Heart right ventricle (tissue), 16 donors: ENCODE measurements at regions not wholly inside any gene's neighbourhood (a gene's known extent, or its start where the extent isn't known, plus 50 kb on each side); places are given as distances from the start of the nearest gene placed in this dataset.

Experiments used
- ATAC-seq, 8 donors: fragments of 200-7000 bp; cut with Tn5 transposase; one replicate each; pipeline ENCODE4 v1.9.1; 2020; ENCODE audit warnings: mild to moderate bottlenecking in 8 of 8, moderate library complexity in 8 of 8, moderate number of reproducible peaks in 1 of 8
- DNase-seq, 2 donors: peaks; one replicate each; pipeline ENCODE4 v3.0.0-alpha.2; 2020
- H3K27ac ChIP-seq, 10 donors: fragments of 200-600 bp; sonication (generic) in 2 of 10; one replicate each; pipeline versions ENCODE4 v1.5.0 to v1.8.0; 2020 to 2022; ENCODE audit warnings: mild to moderate bottlenecking in 3 of 10
- H3K27me3 ChIP-seq, 7 donors: fragments of 200-600 bp; one replicate each; pipeline ENCODE4 v1.8.0; 2021 to 2022; ENCODE audit warnings: mild to moderate bottlenecking in 2 of 7
- H3K36me3 ChIP-seq, 9 donors: fragments of 200-600 bp; sonication (generic) in 1 of 9; one replicate each; pipeline versions ENCODE4 v1.5.0 to v1.8.0; 2020 to 2022; ENCODE audit warnings: mild to moderate bottlenecking in 2 of 9
- H3K4me1 ChIP-seq, 9 donors: fragments of 200-600 bp; sonication (generic) in 1 of 9; one replicate each; pipeline versions ENCODE4 v1.5.0 to v1.8.0; 2020 to 2022; ENCODE audit warnings: mild to moderate bottlenecking in 4 of 9
- H3K4me3 ChIP-seq, 10 donors: fragments of 200-600 bp; sonication (generic) in 2 of 10; one replicate each; pipeline versions ENCODE4 v1.5.0 to v1.8.0; 2020 to 2022; ENCODE audit warnings: mild to moderate bottlenecking in 7 of 10, moderate library complexity in 2 of 10
- H3K9me3 ChIP-seq, 11 donors: fragments of 200-600 bp in 10 of 11; sonication (generic) in 2 of 11; one replicate each; pipeline versions ENCODE4 v1.5.0 to v1.8.0; 2013 to 2022; ENCODE audit warnings: mild to moderate bottlenecking in 2 of 11, control low read depth in 1 of 11, moderate library complexity in 1 of 11
- CTCF ChIP-seq, 9 donors: fragments of 200-600 bp; sonication (generic) in 2 of 9; IDR thresholded peaks; one replicate each; pipeline versions ENCODE4 v1.5.0 to v1.8.0; 2021 to 2022; ENCODE audit warnings: antibody characterized with exemption in 9 of 9, mild to moderate bottlenecking in 5 of 9, moderate library complexity in 1 of 9
- WGBS, 2 donors: extraction: QIAGEN DNeasy Blood & Tissue Kit; methylation state at CpG; one replicate each; pipeline ENCODE4 v1.1.7; 2013; ENCODE audit warnings: inconsistent platforms in 1 of 2; 5-methylcytosine and 5-hydroxymethylcytosine counted together
- intact Hi-C, 10 donors: fragments of 100-400 bp; cut with DNase I; formaldehyde crosslinking; loops; one replicate each; pipeline versions ENCODE4 v1.11.1 to v1.14.2; 2022
- donor health status: Arrhythmogenic right ventricular cardiomyopathy.
- donor health status: ischemic (EF 13 %, LVEDD 7.1; RV severe dilation, severe dysfunction).
- donor health status: healthy with polysubstance abuse.
- donor health status: DM: no; HTN: yes; CAD: no.
- donor health status: DM: no; HTN: no; CAD: no.
- donor health status: ischemic (EF 25% LVEDD 6.9; RV normal size, moderate dysfunction).
- donor health status: ischemic (EF 25% LVEDD 5.7; RV mildly dilated, moderate dysfunction).
- donor health status: healthy.
- donor health status: DM: yes; HTN: yes; CAD: no.
- donor health status: Ischemic cardiomyopathy.
- donor health status: ischemic (EF 35%, LVEDD 5.7; RV mildly dilated, moderate dysfunction).
- donor health status: nonischemic (EF 11% LVEDD 7.7; RV severe dilation, severe dysfunction).
- donor health status: DM: yes; HTN: yes; CAD: no.
- donor health status: PGD.
- donor health status: ischemic (EF 29% LVEDD 5.4; RV normal size, mild dysfunction).
- donor health status: nonischemic (EF 23%, LVEDD 6.1; RV moderate dilation, normal function).

- Histone ChIP-seq H3K9me3 (peaks cover 0 to 21% (median 0%) of the 10 kb centered on the region in 11 donors), H3K27me3 (no peaks in the 10 kb centered on the region), H3K4me1 (peaks cover 0 to 8% (median 0%) of the 10 kb centered on the region in 9 donors), H3K27ac (no peak overlapping the region), H3K4me3 (no peak overlapping the region), H3K36me3 (no peaks in the 10 kb centered on the region)
- DNase-seq (no peak), ATAC-seq (no peak)
- whole genome bisulfite sequencing, 2 donors, result 47 to 59% methylated on average over 2 of the region's 2 CpGs
- no peak for TF ChIP-seq CTCF (IDR thresholded peaks at IDR 0.05)
- intact Hi-C loops, result loop anchor here in 1 of 10 donors (10.0 kb wide), 1 partner anchor 97 kb away; no protein-coding TSS in a partner anchor
Observed at GRCh38 chr12:28898038-28898437, 251.0 kb upstream of the FAR2 start.

GRCh38 chr12:28899951-28900350 is 249.1 kb upstream of the FAR2 start:
- Histone ChIP-seq H3K27ac (no peak overlapping the region), H3K27me3 (no peaks in the 10 kb centered on the region), H3K9me3 (peaks cover 0 to 21% (median 0%) of the 10 kb centered on the region in 11 donors), H3K36me3 (no peaks in the 10 kb centered on the region), H3K4me3 (no peak overlapping the region), H3K4me1 (no peaks in the 10 kb centered on the region)
- TF ChIP-seq CTCF (IDR thresholded peaks at IDR 0.05), result no peak
- no peak for ATAC-seq
- DNase-seq, result no peak
- 82 to 87% methylated on average over 1 of the region's 1 CpG for WGBS, 2 donors
- intact Hi-C loops, result loop anchor here in 1 of 10 donors (10.0 kb wide), 1 partner anchor 95 kb away; no protein-coding TSS in a partner anchor

- H3K36me3 ChIP-seq, result no peaks in the 10 kb centered on the region
- intact Hi-C loops, result no loop called here
- 81 to 95% methylated on average over 1 of the region's 1 CpG for WGBS, 2 donors
- no peaks in the 10 kb centered on the region for H3K27me3 ChIP-seq
- no peaks in the 10 kb centered on the region for H3K4me1 ChIP-seq
- no peak for DNase-seq
- no peak for TF ChIP-seq CTCF (IDR thresholded peaks at IDR 0.05)
- H3K4me3 ChIP-seq, result no peak overlapping the region
- H3K9me3 ChIP-seq, result peaks cover 0 to 46% (median 7%) of the 10 kb centered on the region in 11 donors
- no peak overlapping the region for H3K27ac ChIP-seq
- no peak for ATAC-seq
Observed at GRCh38 chr12:28905220-28905955, 243.7 kb upstream of the FAR2 start.

- ATAC-seq (no peak), DNase-seq (no peak)
- Histone ChIP-seq H3K4me1 (no peaks in the 10 kb centered on the region), H3K36me3 (no peaks in the 10 kb centered on the region), H3K27ac (no peak overlapping the region), H3K4me3 (no peak overlapping the region), H3K9me3 (peaks cover 0 to 49% (median 18%) of the 10 kb centered on the region in 11 donors), H3K27me3 (no peaks in the 10 kb centered on the region)
- intact Hi-C loops, result no loop called here
- no peak for TF ChIP-seq CTCF (IDR thresholded peaks at IDR 0.05)
- WGBS, 2 donors, result 80 to 85% methylated on average over 1 of the region's 1 CpG
Observed at GRCh38 chr12:28908646-28909045, 240.4 kb upstream of the FAR2 start.
